Uterus (tissue), 2 donors: ENCODE measurements at regions not wholly inside any gene's neighbourhood (a gene's known extent, or its start where the extent isn't known, plus 50 kb on each side); places are given as distances from the start of the nearest gene placed in this dataset.

Experiments used
- POLR2A ChIP-seq, 2 donors: fragments of 450-650 bp; IDR thresholded peaks; one replicate each; pipeline ENCODE4 v1.6.1; 2016; ENCODE audit warnings: antibody characterized with exemption in 2 of 2, mild to moderate bottlenecking in 1 of 2, moderate library complexity in 1 of 2
- TF ChIP-seq, protein P1 (sequence below), 4 experiments: fragments of 200-600 bp in 2 of 4; fragments of 450-650 bp in 2 of 4; sonication (generic) in 2 of 4; IDR thresholded peaks; one replicate each; pipeline ENCODE4 v1.5.1; 2016 to 2019; ENCODE audit warnings: antibody characterized with exemption in 4 of 4, mild to moderate bottlenecking in 2 of 4, moderate library complexity in 1 of 4

DNA sequence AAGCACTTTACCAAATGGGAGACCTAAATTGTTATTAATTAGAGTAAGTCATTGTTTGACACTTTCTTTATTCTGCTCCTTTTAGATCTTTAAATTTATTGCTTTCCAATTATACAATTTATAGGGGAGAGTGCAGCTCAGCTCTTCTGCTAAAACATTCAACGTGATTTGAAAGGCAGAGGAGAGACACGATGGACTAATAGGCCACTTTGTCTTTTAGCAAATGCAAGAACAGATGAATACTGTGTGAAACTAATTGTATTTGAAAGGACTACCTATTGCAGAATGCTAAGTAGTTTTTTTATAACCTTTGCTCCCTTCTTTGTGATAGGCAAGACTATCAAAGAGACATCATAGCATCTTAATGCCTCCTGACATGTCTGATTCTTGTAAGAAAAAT, 320.4 kb upstream of the KLF3 start:
- TF ChIP-seq, protein P1, sequence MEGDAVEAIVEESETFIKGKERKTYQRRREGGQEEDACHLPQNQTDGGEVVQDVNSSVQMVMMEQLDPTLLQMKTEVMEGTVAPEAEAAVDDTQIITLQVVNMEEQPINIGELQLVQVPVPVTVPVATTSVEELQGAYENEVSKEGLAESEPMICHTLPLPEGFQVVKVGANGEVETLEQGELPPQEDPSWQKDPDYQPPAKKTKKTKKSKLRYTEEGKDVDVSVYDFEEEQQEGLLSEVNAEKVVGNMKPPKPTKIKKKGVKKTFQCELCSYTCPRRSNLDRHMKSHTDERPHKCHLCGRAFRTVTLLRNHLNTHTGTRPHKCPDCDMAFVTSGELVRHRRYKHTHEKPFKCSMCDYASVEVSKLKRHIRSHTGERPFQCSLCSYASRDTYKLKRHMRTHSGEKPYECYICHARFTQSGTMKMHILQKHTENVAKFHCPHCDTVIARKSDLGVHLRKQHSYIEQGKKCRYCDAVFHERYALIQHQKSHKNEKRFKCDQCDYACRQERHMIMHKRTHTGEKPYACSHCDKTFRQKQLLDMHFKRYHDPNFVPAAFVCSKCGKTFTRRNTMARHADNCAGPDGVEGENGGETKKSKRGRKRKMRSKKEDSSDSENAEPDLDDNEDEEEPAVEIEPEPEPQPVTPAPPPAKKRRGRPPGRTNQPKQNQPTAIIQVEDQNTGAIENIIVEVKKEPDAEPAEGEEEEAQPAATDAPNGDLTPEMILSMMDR (IDR thresholded peaks at IDR 0.05) = no peak
- TF ChIP-seq POLR2A (IDR thresholded peaks at IDR 0.05) = no peak
